Daoy (cell line): ENCODE measurements at regions not wholly inside any gene's neighbourhood (a gene's known extent, or its start where the extent isn't known, plus 50 kb on each side); places are given as distances from the start of the nearest gene placed in this dataset.

Experiments used
- DNase-seq: peaks from one replicate; pipeline ENCODE4 v3.0.0-alpha.2; 2015; ENCODE audit warnings: low read depth

GRCh38 chr5:142378737-142379634 lies 54.2 kb upstream of the SPRY4 start:
- no peak for DNase-seq

GRCh38 chr5:142375944-142376411 lies 51.2 kb upstream of the SPRY4 start:
- no peak for DNase-seq
